Activated B cell treated with CpG ODN at 0.5 μM for 24 hours (primary cell): ENCODE measurements at regions not wholly inside any gene's neighbourhood (a gene's known extent, or its start where the extent isn't known, plus 50 kb on each side); places are given as distances from the start of the nearest gene placed in this dataset.

ENCODE experiments used
- ATAC-seq: fragments of 200-7000 bp; cut with Tn5 transposase; one replicate; pipeline ENCODE4 v1.10.0; 2021; ENCODE audit warnings: low read depth, mild to moderate bottlenecking, moderate library complexity
- CTCF ChIA-PET: fragments of 350-600 bp; sonication (Branson Sonifier 250); formaldehyde crosslinking; loops from one replicate; lab custom pipeline; 2021; ENCODE audit warnings: antibody characterized with exemption; lab: Charles Lee
- POLR2A ChIA-PET: fragments of 350-600 bp; sonication (Branson Sonifier 250); formaldehyde crosslinking; loops from one replicate; lab custom pipeline; 2021; ENCODE audit warnings: antibody characterized with exemption; lab: Charles Lee
- DNase-seq: peaks from one replicate; pipeline ENCODE4 v3.0.0; 2022
- H3K27ac Mint-ChIP-seq: one replicate; pipeline ENCODE4 v1.8.0; 2020; ENCODE audit warnings: mixed read lengths
- H3K27me3 Mint-ChIP-seq: one replicate; pipeline ENCODE4 v1.8.0; 2021; ENCODE audit warnings: mixed read lengths
- H3K36me3 Mint-ChIP-seq: one replicate; pipeline ENCODE4 v1.8.0; 2021; ENCODE audit warnings: low read depth, mixed read lengths
- H3K4me1 Mint-ChIP-seq: one replicate; pipeline ENCODE4 v1.8.0; 2021; ENCODE audit warnings: mixed read lengths
- H3K4me3 Mint-ChIP-seq: one replicate; pipeline ENCODE4 v1.8.0; 2020; ENCODE audit warnings: mild to moderate bottlenecking, mixed read lengths
- H3K9me3 Mint-ChIP-seq: one replicate; pipeline ENCODE4 v1.8.0; 2020; ENCODE audit warnings: mixed read lengths
- CTCF ChIP-seq: fragments of 200-600 bp; IDR thresholded peaks from one replicate; pipeline ENCODE4 v1.8.0; 2022; ENCODE audit warnings: antibody characterized with exemption, mild to moderate bottlenecking
- intact Hi-C: fragments of 100-400 bp; cut with micrococcal nuclease; formaldehyde crosslinking; loops from one replicate; pipeline ENCODE4 v1.15.1; 2024

GRCh38 chr1:208997726-208998312 lies 585.7 kb upstream of the CAMK1G start:
- Mint-ChIP-seq H3K4me1 (no peaks in the 10 kb centered on the region), H3K36me3 (no peaks in the 10 kb centered on the region), H3K4me3 (no peak overlapping the region), H3K27me3 (no peaks in the 10 kb centered on the region), H3K27ac (no peak overlapping the region), H3K9me3 (no peaks in the 10 kb centered on the region)
- DNase-seq (no peak), ATAC-seq (no peak)
- ChIA-PET CTCF (no interaction called here), POLR2A (no interaction called here)
- no peak for TF ChIP-seq CTCF
- intact Hi-C loops = no loop called here

- Mint-ChIP-seq H3K4me3 (no peak overlapping the region), H3K4me1 (no peaks in the 10 kb centered on the region), H3K27ac (no peak overlapping the region), H3K36me3 (no peaks in the 10 kb centered on the region), H3K9me3 (no peaks in the 10 kb centered on the region), H3K27me3 (no peaks in the 10 kb centered on the region)
- DNase-seq (no peak), ATAC-seq (no peak)
- intact Hi-C loops = no loop called here
- CTCF ChIA-PET = no interaction called here
- POLR2A ChIA-PET = no interaction called here
- no peak for TF ChIP-seq CTCF
These were observed 574.9 kb upstream of the CAMK1G start for GRCh38 chr1:209008586-209008985.

GRCh38 chr1:209010475-209011230 lies 572.9 kb upstream of the CAMK1G start:
- H3K9me3 Mint-ChIP-seq = no peaks in the 10 kb centered on the region
- H3K4me1 Mint-ChIP-seq = no peaks in the 10 kb centered on the region
- ChIA-PET CTCF (no interaction called here), POLR2A (no interaction called here)
- intact Hi-C loops = no loop called here
- H3K27ac Mint-ChIP-seq = no peak overlapping the region
- DNase-seq = no peak
- H3K27me3 Mint-ChIP-seq = no peaks in the 10 kb centered on the region
- ATAC-seq = no peak
- no peak for TF ChIP-seq CTCF
- H3K36me3 Mint-ChIP-seq = no peaks in the 10 kb centered on the region
- no peak overlapping the region for H3K4me3 Mint-ChIP-seq

- Mint-ChIP-seq H3K9me3 (no peaks in the 10 kb centered on the region), H3K4me1 (no peaks in the 10 kb centered on the region), H3K4me3 (no peak overlapping the region), H3K27ac (no peak overlapping the region), H3K27me3 (no peaks in the 10 kb centered on the region), H3K36me3 (no peaks in the 10 kb centered on the region)
- TF ChIP-seq CTCF = no peak
- CTCF ChIA-PET = no interaction called here
- POLR2A ChIA-PET = no interaction called here
- DNase-seq (no peak), ATAC-seq (no peak)
- intact Hi-C loops = no loop called here
These were observed 570.9 kb upstream of the CAMK1G start for GRCh38 chr1:209012443-209013196.

GRCh38 chr1:209015092-209015491 lies 568.4 kb upstream of the CAMK1G start:
- H3K27me3 Mint-ChIP-seq = no peaks in the 10 kb centered on the region
- ATAC-seq (no peak), DNase-seq (no peak)
- H3K4me3 Mint-ChIP-seq = no peak overlapping the region
- TF ChIP-seq CTCF = no peak
- no peak overlapping the region for H3K27ac Mint-ChIP-seq
- CTCF ChIA-PET = no interaction called here
- H3K9me3 Mint-ChIP-seq = peaks cover under 1% of the 10 kb centered on the region
- intact Hi-C loops = no loop called here
- no peaks in the 10 kb centered on the region for H3K4me1 Mint-ChIP-seq
- POLR2A ChIA-PET = no interaction called here
- no peaks in the 10 kb centered on the region for H3K36me3 Mint-ChIP-seq
